ENCODE measurements at regions not wholly inside any gene's neighbourhood (a gene's known extent, or its start where the extent isn't known, plus 50 kb on each side); places are given as distances from the start of the nearest gene placed in this dataset.

GRCh38 chr3:141418751-141419150 is 50.4 kb downstream of the ZBTB38 start:
- no peak for FAIRE-seq

- no peak for FAIRE-seq
Measured at GRCh38 chr3:141419946-141420345, 51.6 kb downstream of the ZBTB38 start.

GRCh38 chr3:141421186-141421585 is 52.9 kb downstream of the ZBTB38 start:
- no peak for FAIRE-seq

GRCh38 chr3:141421639-141422319 is 53.5 kb downstream of the ZBTB38 start:
- FAIRE-seq: no peak

- no peak for FAIRE-seq
Measured at GRCh38 chr3:141422961-141423582, 54.8 kb downstream of the ZBTB38 start.

GRCh38 chr3:141425523-141426233 is 57.4 kb downstream of the ZBTB38 start:
- FAIRE-seq: no peak

GRCh38 chr3:141426404-141427034 is 58.2 kb downstream of the ZBTB38 start:
- peak; percentile 90 for FAIRE-seq

GRCh38 chr3:141427764-141428163 is 59.1 kb upstream of the RASA2 start:
- FAIRE-seq: no peak

GRCh38 chr3:141429371-141430035 is 57.3 kb upstream of the RASA2 start:
- FAIRE-seq: no peak

- FAIRE-seq: no peak
Measured at GRCh38 chr3:141430316-141430715, 56.5 kb upstream of the RASA2 start.

GRCh38 chr3:141431411-141432378 is 55.1 kb upstream of the RASA2 start:
- no peak for FAIRE-seq

- no peak for FAIRE-seq
Measured at GRCh38 chr3:141432904-141433303, 53.9 kb upstream of the RASA2 start.

GRCh38 chr3:141434255-141434654 is 52.6 kb upstream of the RASA2 start:
- FAIRE-seq: no peak

- FAIRE-seq: no peak
Measured at GRCh38 chr3:141436180-141436579, 50.6 kb upstream of the RASA2 start.

Data from islet of Langerhans (tissue), 1 donor.